ENCODE measurements at regions not wholly inside any gene's neighbourhood (a gene's known extent, or its start where the extent isn't known, plus 50 kb on each side); places are given as distances from the start of the nearest gene placed in this dataset.
"Not testable (repeated sequence)": the region's sequence is repeated elsewhere in the genome, so short reads cannot be mapped to it uniquely, and the experiment has no call there.

- DNase-seq = not testable (repeated sequence)
Observed at GRCh38 chr15:20002560-20002959, 539.0 kb downstream of the GOLGA6L6 start.

DNA sequence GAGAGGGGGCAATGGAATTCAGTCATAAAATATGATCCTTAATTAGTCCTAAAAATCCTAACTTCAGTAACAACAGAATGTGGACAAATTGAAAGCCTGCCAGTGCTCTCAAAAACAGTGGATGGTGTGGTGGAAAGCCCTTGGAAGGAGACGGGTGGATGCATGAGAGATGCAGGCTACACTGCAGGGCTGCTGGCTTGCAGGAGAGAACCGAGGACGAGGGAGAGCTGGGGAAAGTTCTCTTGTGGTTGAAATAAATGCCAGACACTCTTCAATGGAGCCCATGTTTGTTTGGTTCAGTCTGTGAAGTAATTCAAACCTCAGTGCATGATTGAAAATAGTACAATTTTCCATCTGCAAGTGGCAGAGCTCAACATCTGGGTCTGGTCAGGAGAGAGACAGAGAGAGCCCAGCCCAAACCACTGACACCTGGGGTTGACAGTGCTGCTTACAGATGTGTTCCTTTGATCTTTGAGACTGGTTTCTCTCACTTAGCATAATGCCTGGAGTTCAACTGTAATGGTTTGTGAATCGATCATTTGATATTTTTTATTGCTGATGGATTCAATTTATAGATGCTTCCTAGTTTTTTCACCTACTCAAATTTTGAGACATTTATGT is 544.9 kb downstream of the GOLGA6L6 start:
- not testable (repeated sequence) for DNase-seq

GRCh38 chr15:19995296-19995695 is 546.3 kb downstream of the GOLGA6L6 start:
- DNase-seq = not testable (repeated sequence)

DNA sequence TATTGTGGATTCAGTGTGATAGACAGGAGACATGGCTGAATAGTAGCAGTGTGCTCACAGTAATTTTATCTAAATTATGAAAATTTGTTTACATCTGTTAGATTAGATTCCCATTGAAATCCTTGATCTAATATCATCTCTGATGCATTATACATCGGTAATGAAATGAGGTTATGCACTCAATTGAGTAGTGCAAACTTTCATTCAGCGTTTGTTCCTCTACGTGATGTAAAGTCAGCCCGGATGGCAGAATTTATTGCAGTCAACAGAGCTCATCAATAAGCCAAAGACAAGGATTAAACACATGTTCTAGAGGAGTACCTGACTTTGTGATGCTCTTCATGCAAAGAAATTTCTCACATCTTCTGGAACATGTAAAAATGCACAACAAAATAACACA is 549.2 kb downstream of the GOLGA6L6 start:
- DNase-seq = no peak

- DNase-seq = no peak
Observed at GRCh38 chr15:19988094-19988660, 553.4 kb downstream of the GOLGA6L6 start.

GRCh38 chr15:19987389-19988048 is 554.1 kb downstream of the GOLGA6L6 start:
- no peak for DNase-seq

GRCh38 chr15:19984101-19984500 is 557.5 kb downstream of the GOLGA6L6 start:
- no peak for DNase-seq

- DNase-seq = no peak
Observed at GRCh38 chr15:19974998-19975397, 566.6 kb downstream of the GOLGA6L6 start.

DNA sequence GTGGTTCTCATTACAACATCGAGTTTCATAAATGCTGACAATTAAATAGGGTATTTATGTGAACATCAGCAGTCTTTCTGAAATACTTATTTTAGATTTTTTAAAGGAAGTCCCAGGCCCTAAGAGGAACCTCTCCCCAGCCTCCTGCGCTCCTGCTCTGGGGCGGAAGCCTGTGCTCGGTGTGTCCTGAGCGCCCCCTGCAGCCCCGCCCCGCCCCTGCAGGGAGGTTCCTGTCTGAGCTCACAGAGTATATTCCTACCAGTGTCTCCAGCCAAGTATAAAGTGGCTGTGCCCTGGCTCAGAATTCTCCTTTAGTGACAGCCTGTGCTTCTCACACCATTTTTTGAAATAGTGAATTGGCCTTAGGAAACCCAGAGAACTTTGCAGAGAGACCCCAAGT is 567.9 kb downstream of the GOLGA6L6 start:
- no peak for DNase-seq

DNA sequence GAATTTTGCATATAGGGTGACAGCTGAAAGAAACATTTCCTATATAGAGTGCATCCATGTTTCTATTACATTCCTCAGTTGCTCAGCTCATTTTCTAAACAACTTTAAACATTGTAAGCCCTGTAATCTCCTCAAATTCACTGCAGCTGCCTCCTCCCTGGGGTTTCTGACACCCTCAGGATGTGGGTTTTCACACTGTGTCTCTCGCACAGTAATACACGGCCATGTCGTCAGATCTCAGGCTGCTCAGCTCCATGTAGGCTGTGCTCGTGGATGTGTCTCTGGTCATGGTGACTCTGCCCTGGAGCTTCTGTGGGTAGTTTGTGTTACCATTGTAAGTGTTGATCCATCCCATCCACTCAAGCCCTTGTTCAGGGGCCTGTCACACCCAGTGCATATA is 569.0 kb downstream of the GOLGA6L6 start:
- not testable (repeated sequence) for DNase-seq

DNA sequence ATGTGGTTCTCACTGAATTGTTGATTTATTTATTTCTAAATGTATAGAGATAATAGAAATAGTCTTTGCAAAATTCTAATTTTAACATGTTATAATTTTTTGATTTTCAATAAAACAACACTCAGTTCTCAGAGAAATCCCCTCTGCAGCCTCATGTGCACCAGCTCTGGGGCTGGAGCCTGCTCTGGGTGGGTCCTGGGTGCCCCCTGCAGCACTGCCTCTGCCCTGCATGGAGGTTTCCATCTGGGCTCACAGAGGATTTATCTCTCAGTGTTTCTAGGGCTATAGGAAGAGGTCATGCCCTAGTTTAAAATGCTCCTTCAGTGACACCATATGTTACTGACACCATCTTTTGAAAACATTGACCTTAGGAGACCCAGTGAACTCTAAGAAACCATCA is 576.0 kb downstream of the GOLGA6L6 start:
- DNase-seq = not testable (repeated sequence)

DNA sequence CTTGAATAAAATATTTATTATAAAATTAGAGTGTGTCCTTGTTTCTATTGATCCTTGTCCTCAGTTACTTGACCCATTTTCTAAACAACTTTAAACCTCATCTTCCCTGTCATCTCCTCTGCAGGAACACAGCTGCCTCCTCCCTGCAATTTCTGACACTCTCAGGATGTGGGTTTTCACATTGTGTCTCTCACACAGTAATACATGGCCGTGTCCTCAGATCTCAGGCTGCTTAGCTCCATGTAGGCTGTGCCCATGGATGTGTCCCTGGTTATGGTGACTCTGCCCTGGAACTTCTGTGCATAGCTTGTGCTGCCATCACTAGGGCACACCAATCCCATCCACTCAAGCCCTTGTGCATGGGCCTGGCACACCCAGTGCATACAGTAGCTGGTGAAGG is 577.1 kb downstream of the GOLGA6L6 start:
- DNase-seq = not testable (repeated sequence)

GRCh38 chr15:19956124-19956796 is 585.3 kb downstream of the GOLGA6L6 start:
- DNase-seq = no peak

DNA sequence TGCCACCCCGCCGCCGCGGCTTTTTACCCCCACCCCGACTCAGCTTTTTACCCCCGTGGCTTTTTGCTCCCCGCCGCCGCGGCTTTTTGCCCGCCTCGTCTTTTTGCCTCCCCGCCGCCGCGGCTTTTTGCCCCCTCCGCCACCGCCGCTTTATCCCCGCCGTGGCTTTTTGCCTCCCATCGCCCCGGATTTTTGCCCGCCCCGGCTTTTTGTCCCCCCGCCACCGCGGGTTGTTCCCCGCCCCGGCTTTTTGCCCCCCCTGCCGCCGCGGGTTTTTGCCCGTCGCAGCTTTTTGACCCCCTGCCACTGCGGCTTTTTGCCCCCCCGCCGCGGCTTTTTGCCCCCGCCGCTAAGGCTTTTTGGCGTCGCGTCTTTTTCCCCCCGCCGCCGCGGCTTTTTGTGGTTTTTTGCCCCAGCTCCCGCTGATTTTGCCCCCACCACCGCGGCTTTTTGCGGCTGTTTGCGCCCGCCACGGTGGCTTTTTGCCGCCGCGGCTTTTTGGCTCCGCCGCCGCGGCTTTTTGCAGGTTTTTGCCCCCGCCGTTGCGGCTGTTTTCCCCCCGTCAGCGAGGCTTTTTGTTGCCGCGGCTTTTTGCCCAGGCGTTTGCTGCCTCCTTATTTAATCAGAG is 597.2 kb downstream of the GOLGA6L6 start:
- DNase-seq = no peak

GRCh38 chr15:19943515-19943914 is 598.1 kb downstream of the GOLGA6L6 start:
- DNase-seq = no peak

GRCh38 chr15:19903281-19903680 is 638.3 kb downstream of the GOLGA6L6 start:
- not testable (repeated sequence) for DNase-seq

DNA sequence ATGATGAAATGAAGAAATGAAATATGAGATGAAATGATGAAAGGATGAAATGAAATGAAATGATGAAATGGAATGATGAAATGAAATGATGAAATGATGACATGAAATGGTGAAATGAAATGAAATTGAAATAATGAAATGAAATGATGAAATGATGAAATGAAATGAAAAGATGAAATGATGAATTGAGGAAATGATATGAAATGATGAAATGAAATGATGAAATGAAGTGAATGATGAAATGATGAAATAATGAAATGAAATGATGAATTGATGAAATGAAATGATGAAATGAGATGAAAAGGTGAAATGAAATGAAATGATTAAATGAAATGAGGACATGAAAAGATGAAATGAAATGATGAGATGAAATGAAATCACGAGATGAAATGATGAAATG is 639.2 kb downstream of the GOLGA6L6 start:
- not testable (repeated sequence) for DNase-seq

DNA sequence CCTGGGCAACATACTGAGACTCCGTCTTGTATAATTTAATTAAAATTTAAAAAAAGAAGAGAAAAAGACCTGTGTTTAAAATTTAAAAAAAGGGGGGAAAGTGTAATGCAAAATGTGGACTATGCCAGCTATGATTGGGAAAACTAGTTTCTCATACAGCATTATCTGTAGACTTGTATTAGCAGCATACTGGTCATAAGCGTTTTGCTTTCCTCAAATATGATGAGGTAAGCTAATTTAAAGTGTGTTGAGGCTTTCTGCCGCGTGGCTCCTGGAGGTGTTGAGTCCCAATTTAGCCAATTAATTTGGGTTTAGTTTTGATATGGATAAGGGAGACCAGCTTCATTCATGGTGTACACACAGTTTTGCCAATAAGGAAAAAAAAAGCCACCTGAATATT is 640.2 kb downstream of the GOLGA6L6 start:
- not testable (repeated sequence) for DNase-seq

GRCh38 chr15:19899021-19899824 is 642.4 kb downstream of the GOLGA6L6 start:
- DNase-seq = no peak

- DNase-seq = not testable (repeated sequence)
Observed at GRCh38 chr15:19888811-19889210, 652.8 kb downstream of the GOLGA6L6 start.

DNA sequence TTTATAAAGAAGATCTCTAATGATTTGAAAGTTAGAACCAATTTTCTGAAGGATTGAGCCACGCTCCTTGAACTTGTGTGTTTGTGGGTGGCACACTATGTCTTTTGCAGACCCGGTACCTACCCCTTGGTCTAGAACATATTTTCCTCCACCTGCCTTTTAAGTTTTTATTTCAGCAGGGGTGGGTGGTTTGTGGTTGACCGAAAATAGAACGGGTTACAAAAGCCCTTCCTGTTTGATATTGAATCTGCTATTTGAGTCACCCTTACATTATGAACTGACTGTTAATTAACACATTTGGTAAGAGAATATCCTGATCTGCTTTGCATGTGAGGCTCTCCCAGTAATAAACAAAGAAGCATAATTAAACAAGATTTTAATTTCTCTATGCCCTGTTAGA is 697.5 kb downstream of the GOLGA6L6 start:
- not testable (repeated sequence) for DNase-seq

Data from muscle of back (tissue), 3 donors.